ENCODE measurements at regions not wholly inside any gene's neighbourhood (a gene's known extent, or its start where the extent isn't known, plus 50 kb on each side); places are given as distances from the start of the nearest gene placed in this dataset.

GRCh38 chr12:60168441-60168840 is 572.6 kb downstream of the SLC16A7 start:
- POLR2A ChIA-PET, result no interaction called here
- no peak overlapping the region for H3K27ac Mint-ChIP-seq
- no peaks in the 10 kb centered on the region for H3K4me1 Mint-ChIP-seq
- ATAC-seq (no peak), DNase-seq (ENCODE audit: low spot score) (no peak)
- H3K27me3 Mint-ChIP-seq (ENCODE audit: low read depth), result no peaks in the 10 kb centered on the region
- H3K9me3 Mint-ChIP-seq, result no peaks in the 10 kb centered on the region
- no peak overlapping the region for H3K4me3 Mint-ChIP-seq
- no peaks in the 10 kb centered on the region for H3K36me3 Mint-ChIP-seq
- no peak for TF ChIP-seq ATF2 (CRISPR knock-in tag; IDR thresholded peaks at IDR 0.05; ENCODE audit: borderline replicate concordance, low read depth)
- TF ChIP-seq ATF6 (CRISPR knock-in tag; IDR thresholded peaks at IDR 0.05), result no peak
- TF ChIP-seq SP1 (CRISPR knock-in tag; conservative IDR thresholded peaks at IDR 0.05), result no peak
- TF ChIP-seq ZNF232 (CRISPR knock-in tag; IDR thresholded peaks at IDR 0.05), result no peak
- TF ChIP-seq AFF4 (CRISPR knock-in tag; IDR thresholded peaks at IDR 0.05; ENCODE audit: borderline replicate concordance), result no peak
- TF ChIP-seq ZBTB21 (CRISPR knock-in tag; IDR thresholded peaks at IDR 0.05; ENCODE audit: borderline replicate concordance), result no peak
- TF ChIP-seq ATF3 (CRISPR knock-in tag; conservative IDR thresholded peaks at IDR 0.05), result no peak
- no peak for TF ChIP-seq ZNF317 (CRISPR knock-in tag; IDR thresholded peaks at IDR 0.05; ENCODE audit: borderline replicate concordance, low read depth)
- TF ChIP-seq CDX4 (CRISPR knock-in tag; IDR thresholded peaks at IDR 0.05; ENCODE audit: borderline replicate concordance), result no peak
- no peak for TF ChIP-seq CREM (CRISPR knock-in tag; IDR thresholded peaks at IDR 0.05)
- no peak for TF ChIP-seq FOXP1 (CRISPR knock-in tag; IDR thresholded peaks at IDR 0.05; ENCODE audit: borderline replicate concordance)
- no peak for TF ChIP-seq AR (CRISPR knock-in tag; IDR thresholded peaks at IDR 0.05)
- TF ChIP-seq ZNF219 (CRISPR knock-in tag; IDR thresholded peaks at IDR 0.05; ENCODE audit: borderline replicate concordance), result no peak
- no peak for TF ChIP-seq NFYB (CRISPR knock-in tag; conservative IDR thresholded peaks at IDR 0.05; ENCODE audit: low read depth)
- no peak for TF ChIP-seq CREB1 (CRISPR knock-in tag; IDR thresholded peaks at IDR 0.05)
- no peak for TF ChIP-seq NR3C1 (CRISPR knock-in tag; conservative IDR thresholded peaks at IDR 0.05; ENCODE audit: low read depth)
- no peak for TF ChIP-seq PREB (CRISPR knock-in tag; IDR thresholded peaks at IDR 0.05; ENCODE audit: borderline replicate concordance)
- no peak for TF ChIP-seq MXD4 (CRISPR knock-in tag; IDR thresholded peaks at IDR 0.05; ENCODE audit: borderline replicate concordance)
- CTCF ChIA-PET, result no interaction called here
